HG03460 (cell line): ENCODE measurements at regions not wholly inside any gene's neighbourhood (a gene's known extent, or its start where the extent isn't known, plus 50 kb on each side); places are given as distances from the start of the nearest gene placed in this dataset.

Experiments
- ATAC-seq: cut with Tn5 transposase; IDR thresholded peaks from one replicate; pipeline ENCODE4 v1.9.1; 2021; ENCODE audit not compliant: unreplicated experiment

DNA sequence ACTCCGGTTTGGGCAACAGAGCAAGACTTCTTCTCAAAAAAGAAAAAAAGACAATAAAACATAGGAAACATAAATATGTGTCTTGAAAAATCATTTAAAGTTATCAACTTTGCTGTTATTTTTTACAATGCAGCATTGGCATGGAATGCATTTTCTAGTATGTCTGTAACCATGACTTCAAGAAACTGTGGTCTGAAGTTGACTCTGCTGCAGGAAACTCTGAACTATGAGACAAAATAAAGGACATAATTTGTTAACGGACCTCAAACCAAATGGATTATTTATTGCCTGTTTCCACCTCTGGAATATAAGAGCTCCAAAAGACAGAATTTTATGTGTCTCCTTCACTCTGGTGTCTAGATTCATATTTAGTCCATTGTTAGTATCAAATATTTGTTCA, 79.1 kb downstream of the TRIB2 start:
- ATAC-seq, result no peak

DNA sequence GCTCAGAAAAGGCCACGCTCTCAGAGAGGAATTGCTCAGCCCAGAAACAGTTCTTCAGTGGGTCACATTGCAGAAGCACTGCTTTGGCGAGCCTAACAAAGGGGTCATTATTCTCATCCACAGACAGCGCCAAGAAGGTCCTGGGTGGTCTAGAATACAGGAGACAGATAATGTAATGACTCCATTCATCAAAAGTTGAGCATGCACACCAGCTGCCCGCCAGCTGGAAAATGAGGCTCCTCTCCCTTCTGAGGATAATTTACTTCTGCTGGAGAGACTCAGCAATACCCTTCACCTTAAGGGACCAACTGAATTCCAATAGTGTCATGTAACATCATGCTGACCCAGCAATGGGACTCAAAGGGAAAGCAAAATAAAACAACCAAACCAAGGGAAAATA, 79.9 kb downstream of the TRIB2 start:
- no peak for ATAC-seq

DNA sequence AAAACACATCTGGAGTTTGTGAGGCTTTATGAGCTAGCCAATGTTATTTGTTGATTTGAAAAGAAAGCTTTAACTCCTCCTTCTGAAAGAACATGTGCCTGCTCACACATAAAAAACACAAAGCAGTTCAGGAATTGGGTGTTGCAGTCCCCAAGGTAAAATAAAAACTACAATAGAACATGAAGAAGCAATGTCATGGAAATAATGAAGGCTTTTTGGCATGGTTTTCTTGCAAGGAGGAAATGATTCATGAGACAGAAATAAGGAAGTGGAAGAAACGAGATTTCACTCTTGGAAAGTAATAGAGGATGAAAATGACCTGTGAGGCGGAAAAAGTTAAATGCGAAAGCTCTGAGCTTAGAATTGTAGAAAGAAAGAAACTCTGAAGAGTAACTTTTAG, 81.1 kb downstream of the TRIB2 start:
- no peak for ATAC-seq

DNA sequence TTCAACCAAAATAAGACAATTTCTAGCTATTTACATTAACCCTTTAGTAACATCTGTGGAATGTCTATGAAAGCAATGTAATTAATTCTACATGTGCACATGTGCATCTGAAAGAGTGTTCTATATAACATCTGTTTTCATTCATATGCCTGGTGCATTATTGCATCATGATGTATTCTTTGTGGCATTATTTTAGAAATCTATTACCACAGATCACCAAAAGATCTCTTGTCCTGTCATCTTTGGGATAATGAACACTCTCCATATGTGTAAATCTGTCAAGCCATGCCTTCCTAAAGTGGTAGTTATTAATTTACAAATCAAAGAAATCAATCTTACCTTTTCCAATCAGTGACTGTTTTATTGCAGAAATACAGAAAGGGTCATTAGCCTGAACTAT, 86.9 kb downstream of the TRIB2 start:
- ATAC-seq, result no peak

DNA sequence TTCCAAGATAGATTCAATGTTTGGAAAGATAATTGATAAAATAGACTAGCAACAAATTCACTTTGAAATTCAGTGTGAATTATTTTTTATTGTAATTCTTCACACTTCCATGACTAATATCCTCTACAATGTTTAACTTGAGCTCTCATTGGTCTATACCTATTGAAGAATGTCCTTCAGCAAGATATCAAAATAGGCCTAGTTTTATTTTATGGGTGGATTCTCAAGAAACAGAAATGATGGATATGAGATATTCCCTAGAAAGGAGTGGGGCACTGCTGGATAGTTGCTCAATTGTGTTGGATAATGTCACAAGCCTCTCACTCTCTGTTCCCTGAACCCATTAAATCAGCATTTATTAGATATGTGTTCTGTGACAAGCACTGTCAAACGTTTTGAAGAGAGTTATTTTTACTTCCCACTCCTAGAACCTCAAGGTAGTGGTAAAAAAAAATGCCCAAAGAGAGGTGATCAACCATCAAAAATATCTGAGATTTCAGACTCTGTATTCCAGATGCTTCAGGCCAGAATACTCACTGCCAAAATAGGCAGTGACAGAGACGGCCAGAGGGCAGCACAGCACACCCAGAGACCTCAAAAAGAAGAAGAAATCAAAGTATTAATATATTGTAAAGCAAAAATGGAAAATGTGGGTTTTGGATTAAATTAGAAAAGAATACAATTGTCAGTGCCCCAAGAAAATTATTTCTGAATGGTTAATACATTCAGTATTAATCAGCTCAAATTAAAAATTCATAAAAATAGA, 87.5 kb downstream of the TRIB2 start:
- ATAC-seq, result no peak

DNA sequence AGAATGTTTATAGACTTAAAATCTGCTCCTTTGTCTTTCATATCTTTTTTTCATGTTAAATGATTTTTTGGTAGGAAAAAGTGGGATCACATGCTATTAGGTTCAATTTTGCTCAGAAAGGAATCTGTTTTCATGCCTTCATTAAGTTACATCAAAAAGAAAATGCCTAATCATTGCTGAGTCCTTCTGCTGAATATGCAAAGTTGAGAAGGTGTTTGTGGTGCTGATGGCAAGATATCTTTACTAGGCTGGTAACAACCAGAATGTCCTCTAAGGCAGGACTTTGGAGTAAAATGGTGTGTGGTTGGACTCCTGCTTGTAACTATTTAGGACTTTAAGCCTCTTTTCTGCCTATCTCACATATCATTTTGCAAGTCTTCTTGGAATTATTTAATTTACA, 88.3 kb downstream of the TRIB2 start:
- ATAC-seq, result no peak

DNA sequence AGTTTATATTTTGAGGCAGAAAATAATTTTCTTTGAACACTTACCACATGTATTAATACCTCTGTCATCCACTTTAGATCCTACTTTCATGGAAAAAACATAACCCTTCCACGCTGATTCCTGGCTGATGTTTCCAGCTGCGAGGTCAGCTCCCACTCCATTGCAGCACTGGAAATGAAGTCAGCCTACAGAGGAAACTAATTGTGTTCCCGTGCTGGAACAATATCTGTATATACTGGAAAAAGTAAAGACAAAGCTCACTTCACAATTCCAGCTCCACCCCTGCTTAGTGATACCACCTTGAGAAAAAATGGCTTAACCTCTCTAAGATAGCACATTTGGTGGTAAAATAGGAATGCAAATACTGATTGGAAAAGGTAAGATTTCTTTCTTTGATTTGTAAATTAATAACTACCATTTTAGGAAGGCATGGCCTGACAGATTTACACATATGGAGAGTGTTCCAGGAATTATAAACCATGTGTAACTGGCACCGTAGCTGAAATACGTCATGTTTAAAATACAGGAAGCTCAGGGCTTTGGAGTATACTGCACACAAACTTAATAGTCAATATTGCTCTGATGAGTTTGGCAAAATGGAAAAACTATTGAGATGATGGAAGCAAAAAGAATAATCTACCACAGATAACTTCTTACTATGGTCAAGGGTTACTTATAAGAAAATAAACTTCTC, 90.0 kb downstream of the TRIB2 start:
- ATAC-seq, result no peak

DNA sequence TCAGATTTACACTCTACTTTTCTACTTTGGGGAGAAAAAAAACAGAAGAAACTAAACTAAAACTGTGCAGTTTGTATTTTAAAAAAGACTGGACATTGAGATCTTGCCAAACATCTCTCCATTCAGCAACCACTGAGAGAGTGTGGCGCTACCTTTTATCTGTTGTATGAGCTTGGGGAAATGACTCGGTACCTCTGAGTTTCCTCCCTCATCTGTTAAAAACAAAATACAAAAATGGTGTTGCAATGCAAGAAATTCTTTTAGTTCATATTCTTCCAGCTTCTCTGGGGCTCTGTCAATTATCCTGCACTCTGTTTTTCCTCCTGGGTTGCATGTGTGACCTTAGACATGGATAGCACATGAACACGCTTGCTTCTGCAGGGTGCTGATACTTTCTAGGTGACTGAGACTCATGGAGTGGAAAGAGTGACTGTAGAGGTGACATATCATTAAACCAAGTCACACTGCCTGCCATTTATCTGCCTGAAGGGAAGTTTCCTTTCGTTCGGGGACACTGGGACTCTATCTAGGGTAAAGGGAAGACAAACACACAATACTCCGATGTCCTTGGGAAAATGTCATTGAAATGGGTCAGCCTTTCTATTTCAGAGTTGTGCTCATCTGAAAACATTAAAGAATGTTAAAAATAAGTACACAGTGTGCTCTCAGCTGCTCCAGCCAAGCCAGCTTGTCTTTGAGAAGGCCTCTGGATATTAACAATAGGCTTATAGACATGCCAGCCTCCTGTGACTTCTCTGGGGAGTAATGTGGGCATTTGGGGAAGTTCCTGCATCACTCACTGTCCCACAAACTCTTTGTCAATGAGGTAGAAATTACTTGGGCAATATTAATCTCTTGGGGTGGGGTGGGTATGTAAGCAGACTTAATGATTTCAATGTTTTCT, 91.4 kb downstream of the TRIB2 start:
- ATAC-seq, result no peak

DNA sequence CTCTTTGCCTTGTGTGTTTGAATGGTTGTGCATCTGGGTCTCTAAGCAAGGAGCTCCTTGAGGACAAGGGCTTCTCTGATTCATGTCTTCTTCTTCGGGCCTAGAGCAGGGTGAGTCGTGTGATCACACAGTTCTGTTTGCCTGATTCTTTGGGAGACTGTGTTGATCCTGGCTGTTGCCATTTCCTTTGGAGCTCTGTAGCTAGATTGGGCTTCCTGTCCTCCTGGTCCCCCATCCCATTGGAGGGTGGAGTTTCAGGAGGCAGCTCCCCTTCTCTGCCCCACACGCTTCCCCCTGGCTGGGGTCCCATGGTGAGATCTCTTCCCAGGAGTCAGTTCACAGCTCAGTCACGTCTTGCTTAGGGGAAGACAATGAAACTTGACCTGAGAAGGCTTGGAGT, 92.8 kb downstream of the TRIB2 start:
- ATAC-seq, result no peak

DNA sequence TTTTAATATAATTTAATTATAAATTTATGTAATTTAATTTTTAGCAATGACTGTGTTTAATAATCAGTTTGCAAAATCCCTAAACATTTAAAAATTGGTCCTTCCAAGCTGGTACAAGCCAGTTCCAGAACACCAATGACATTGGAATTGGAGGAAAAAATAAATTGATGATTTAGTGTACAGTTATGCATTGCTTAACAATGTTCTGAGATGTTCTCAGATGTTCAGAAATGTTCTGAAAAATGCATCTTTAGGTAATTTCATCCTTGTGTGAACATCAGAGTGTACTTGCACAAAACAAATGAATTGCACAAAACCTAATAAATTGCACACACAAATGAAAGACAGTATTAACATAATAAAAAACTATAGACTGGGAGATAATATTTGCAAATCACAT, 95.2 kb downstream of the TRIB2 start:
- no peak for ATAC-seq

DNA sequence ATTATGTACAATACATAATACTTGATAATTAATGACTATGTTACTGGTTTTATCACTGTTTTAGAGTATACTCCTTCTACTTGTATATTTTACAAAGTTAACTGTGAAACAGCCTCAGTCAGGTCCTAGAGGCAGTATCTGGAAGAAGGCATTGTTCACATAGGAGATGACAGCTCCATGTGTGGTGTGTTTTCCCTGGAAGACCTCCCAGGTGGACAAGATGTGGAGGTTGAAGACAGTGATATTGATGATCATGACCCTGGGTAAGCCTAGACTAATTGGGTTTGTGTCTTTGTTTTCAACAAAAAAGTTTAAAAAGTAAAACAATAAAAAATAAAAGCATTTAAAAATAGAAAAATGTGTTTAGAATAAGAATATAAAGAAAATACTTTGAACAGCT, 96.4 kb downstream of the TRIB2 start:
- no peak for ATAC-seq

DNA sequence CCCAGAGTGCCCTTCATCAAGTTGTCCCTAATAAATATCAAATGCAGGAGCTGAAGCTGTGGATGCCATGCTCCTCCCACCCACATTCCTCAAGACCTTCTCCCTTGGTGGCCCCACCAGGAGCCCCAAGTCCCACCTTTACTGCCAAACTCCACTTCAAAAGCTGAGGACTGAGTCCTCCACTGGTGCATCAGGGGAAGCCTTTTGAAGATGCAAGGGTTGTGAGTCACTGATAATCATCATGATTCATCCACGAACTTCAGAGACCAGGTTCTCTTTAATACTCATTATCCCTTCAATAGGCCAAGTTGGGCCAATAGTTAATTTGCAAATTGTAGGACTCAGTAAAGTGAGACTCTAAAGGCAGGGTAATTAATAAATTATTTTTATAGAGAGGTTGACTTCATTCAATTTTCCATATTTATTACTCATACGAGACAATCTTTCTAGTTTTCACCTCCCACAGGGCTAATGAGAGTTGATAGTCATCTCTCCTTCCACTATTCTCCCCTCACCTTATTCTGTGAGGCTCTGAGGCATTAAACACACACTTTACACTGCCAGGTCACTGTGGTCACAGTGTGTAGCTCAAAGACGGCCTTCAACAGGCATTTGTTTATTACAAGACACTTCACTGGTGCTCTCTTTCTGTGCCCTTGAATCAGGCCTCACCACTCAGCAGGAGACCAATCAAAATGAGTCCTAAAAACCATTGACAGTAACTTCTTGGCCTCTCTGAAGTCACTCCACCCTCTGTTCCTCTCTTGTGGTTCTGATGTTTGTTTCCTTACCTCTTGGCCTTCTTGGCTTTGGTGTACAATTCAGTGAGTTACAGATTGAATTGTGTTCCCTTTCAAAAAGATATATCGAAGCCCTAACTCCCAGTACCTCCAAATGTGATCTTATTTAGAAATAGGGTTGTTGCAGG, 99.9 kb downstream of the TRIB2 start:
- ATAC-seq, result no peak

DNA sequence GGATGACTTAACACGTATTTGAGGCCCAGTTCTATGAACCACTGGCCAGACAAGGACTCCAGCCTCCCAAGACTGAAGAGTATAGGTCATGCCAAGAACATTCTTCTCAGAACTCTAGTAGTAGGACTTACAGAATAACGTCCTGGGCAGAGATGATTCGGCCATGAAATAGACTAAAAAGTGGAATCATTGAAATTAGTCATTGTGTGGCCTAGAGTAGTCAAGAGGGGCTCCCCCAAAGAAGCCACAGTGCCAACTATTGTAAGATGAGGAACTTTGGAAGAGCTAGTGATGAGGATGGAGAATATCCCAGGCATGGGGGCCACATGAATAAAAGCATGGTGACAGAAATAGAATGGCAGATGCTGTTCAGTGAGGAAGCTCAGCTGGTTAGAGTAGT, 101.1 kb downstream of the TRIB2 start:
- no peak for ATAC-seq

DNA sequence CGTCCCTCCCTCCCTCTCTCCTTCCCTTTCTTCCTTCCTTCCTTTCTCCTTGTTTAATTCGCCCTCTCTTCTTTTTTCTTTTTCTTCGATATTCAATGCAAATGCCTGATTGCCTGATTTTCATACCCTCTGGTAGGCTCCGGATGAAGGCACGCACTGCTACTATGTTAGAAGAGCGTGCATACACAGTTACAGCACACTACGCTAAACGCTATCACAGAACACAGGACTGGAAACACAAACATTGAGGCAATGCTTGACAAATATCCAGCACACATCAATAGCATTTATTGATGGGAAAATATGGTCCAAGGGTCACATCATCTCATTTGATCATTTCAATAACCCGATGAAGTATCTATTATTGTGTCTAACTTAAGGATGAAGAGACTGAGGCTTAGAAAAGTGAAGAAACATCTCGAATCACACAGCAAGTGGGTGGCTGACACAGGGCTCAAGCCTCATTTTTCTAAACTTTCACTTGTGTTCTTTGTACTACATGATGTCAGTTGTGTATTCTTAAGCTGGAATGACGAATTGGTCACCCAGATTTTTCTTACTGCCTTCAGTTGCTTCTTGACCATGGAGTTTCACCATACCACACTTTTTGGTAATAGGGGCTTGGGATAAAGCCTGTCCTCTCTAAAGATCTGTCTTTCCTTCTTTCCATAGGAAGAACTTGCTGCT, 101.8 kb downstream of the TRIB2 start:
- no peak for ATAC-seq

DNA sequence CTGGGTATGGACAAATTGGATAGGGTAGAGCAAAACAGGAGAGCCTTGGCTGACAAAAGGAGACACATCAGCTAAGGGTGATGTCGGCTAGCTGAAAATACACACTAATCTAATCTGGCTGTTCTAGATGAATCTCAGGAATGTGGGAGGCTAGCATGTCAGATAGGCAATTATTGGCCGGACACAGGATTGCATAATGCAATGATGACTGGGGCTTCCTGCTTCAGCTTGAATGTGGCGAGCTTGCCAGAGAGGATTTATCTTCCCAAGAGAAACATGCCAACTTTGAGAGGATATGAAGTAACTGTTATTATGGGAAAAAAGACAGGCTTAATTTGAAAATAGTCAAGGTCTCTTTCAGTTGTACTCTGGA, 102.4 kb downstream of the TRIB2 start:
- no peak for ATAC-seq

DNA sequence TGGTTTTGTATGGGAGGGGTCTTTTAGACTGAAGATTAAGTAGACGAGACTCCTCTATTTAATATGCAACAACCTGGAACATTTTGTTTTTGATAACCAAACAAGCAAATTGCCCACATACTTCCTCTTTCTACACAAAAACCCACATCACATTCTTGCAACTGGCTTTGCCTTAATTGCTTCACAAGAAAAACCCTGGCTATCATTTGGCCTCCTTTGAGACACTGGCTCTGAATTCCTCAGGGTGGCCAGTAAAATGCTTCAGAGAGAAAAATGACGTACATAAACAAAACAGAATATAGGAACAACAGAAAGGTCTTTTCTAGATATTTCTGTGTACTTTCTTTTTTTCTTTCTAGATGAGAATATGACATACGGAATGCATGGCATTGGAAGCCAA, 103.0 kb downstream of the TRIB2 start:
- ATAC-seq, result no peak

DNA sequence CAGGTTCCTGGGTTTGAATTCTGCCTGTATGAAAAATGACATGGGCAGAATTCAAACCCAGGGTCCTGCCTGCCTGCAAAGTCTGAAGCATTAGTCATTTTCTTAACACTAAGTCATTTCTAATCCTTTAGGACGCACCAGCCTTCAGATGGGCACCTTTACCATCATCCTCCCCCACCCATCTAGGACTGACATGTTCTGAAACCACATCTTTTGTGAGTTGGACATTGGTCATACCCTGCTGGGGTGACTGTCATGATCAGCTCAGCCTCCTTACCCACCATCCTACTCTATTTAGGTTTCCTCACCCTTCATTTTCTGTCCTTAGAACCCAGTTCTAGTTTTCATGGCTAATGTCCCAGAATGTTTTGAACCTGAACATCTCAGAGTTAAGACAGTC, 104.9 kb downstream of the TRIB2 start:
- ATAC-seq, result no peak

DNA sequence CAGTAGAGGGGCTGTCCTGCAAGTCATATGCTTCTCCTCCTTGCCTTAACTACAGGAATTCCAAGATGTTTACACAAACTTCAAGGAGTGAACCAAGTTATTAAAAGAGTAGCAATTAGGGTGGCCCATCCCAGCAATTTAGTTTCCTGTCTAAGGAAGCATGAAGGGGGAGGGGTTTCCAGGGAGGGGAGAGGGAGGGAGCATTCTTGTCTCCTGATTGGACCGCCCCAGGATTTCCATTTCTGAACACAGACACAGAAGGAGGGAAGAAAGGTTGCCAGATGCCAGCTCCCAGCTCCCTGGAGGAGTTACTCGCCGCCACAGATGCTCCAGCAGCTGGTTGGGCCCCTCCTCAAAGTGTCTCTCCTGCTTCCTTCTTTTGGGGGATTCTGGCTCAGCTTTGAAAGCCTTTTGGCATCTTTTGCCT, 107.6 kb downstream of the TRIB2 start:
- no peak for ATAC-seq

DNA sequence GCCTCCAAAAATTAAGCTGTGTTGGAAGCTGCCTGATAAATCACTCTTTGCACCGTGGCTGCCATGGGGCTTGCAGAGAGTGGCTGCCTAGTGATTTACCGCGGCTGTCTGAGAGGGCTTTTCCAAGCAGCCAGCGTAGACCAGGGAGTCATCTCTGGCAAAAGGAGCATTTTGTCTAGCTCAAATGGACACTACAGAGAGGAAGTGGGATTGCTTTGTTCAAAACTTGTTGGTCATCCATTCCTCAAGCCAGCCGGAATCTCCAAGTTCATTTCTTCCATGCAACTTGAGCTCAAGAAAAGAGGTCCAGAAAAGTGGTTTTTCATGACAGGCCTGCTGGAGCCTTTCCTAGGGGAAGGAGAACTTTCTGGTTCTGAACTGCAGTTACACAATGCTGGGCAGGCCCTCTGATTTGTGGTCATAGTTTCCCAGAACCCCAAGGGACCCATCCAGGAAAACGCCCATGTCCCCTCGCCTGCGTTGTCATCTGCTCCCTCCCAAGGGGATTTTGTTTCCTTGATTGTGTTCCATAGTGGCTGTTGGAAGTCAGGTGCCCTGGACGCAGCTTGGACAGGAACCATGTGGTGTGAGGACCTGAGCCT, 108.1 kb downstream of the TRIB2 start:
- no peak for ATAC-seq

DNA sequence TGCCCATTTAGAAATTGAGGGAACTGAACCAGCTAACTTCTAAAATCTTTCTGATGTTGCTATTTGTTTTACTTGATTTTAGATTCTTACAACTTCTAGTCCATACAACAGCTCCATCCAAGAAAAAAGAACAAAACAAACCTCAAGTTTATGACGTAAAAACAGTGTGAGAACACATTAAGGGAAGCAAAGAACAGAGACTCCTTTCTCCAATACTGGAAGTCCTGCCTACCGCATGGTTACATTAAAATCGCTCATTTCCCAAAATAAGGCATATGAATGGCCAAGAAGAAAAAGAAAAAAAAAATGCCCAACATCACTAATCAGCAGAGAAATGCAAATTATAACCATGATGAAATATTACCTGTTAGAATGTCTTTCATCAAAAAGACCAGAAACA, 110.0 kb downstream of the TRIB2 start:
- ATAC-seq, result no peak
